ENCODE measurements at regions not wholly inside any gene's neighbourhood (a gene's known extent, or its start where the extent isn't known, plus 50 kb on each side); places are given as distances from the start of the nearest gene placed in this dataset.
"Not testable (repeated sequence)": the region's sequence is repeated elsewhere in the genome, so short reads cannot be mapped to it uniquely, and the experiment has no call there.

GRCh38 chr5:94025788-94026473 is 284.5 kb upstream of the POU5F2 start:
- DNase-seq = peak in 1 of 3 experiments; percentile 2

- DNase-seq = no peak
These were observed 283.2 kb upstream of the POU5F2 start for GRCh38 chr5:94024620-94025019.

- no peak for DNase-seq
These were observed 282.7 kb upstream of the POU5F2 start for GRCh38 chr5:94024101-94024500.

GRCh38 chr5:94021246-94021645 is 279.8 kb upstream of the POU5F2 start:
- peak in 1 of 3 experiments; percentile 25 for DNase-seq

GRCh38 chr5:94017579-94017978 is 276.2 kb upstream of the POU5F2 start:
- no peak for DNase-seq

GRCh38 chr5:94010814-94011213 is 269.4 kb upstream of the POU5F2 start:
- no peak for DNase-seq

GRCh38 chr5:94009161-94009560 is 267.8 kb upstream of the POU5F2 start:
- no peak for DNase-seq

GRCh38 chr5:93998951-93999455 is 257.6 kb upstream of the POU5F2 start:
- no peak for DNase-seq

GRCh38 chr5:93997562-93997961 is 256.2 kb upstream of the POU5F2 start:
- no peak for DNase-seq

GRCh38 chr5:93995126-93995621 is 253.8 kb upstream of the POU5F2 start:
- peak in 2 of 3 experiments; percentile 1 to 25 for DNase-seq

- DNase-seq = peak in 2 of 3 experiments; percentile 3 to 15
These were observed 251.8 kb upstream of the POU5F2 start for GRCh38 chr5:93993161-93993560.

GRCh38 chr5:93990504-93991070 is 249.2 kb upstream of the POU5F2 start:
- DNase-seq = no peak

GRCh38 chr5:93985940-93986570 is 244.7 kb upstream of the POU5F2 start:
- not testable (repeated sequence) for DNase-seq

GRCh38 chr5:93978222-93978621 is 236.8 kb upstream of the POU5F2 start:
- DNase-seq = no peak

GRCh38 chr5:93967923-93968322 is 226.5 kb upstream of the POU5F2 start:
- DNase-seq = peak in 1 of 3 experiments; percentile 33

- DNase-seq = peak in 1 of 3 experiments; percentile 0
These were observed 223.0 kb upstream of the POU5F2 start for GRCh38 chr5:93964421-93964820.

GRCh38 chr5:93960042-93960441 is 218.6 kb upstream of the POU5F2 start:
- DNase-seq = no peak

- no peak for DNase-seq
These were observed 214.6 kb upstream of the POU5F2 start for GRCh38 chr5:93956006-93956405.

- no peak for DNase-seq
These were observed 213.1 kb upstream of the POU5F2 start for GRCh38 chr5:93954421-93955069.

- no peak for DNase-seq
These were observed 212.0 kb upstream of the POU5F2 start for GRCh38 chr5:93953442-93953841.

- DNase-seq = peak; percentile 2 to 61 (median 12)
These were observed 200.5 kb upstream of the POU5F2 start for GRCh38 chr5:93941897-93942296.

- not testable (repeated sequence) for DNase-seq
These were observed 191.9 kb upstream of the POU5F2 start for GRCh38 chr5:93933269-93933668.

GRCh38 chr5:93930098-93930497 is 188.7 kb upstream of the POU5F2 start:
- DNase-seq = no peak
